A549 (cell line): ENCODE measurements at regions not wholly inside any gene's neighbourhood (a gene's known extent, or its start where the extent isn't known, plus 50 kb on each side); places are given as distances from the start of the nearest gene placed in this dataset.

Experiments used
- ATAC-seq, 2 experiments: fragments of 200-7000 bp in 1 of 2; fragments of >200 bp in 1 of 2; cut with Nextera tagmentation in 1 of 2; cut with Tn5 transposase in 1 of 2; 3 replicates each; pipeline versions ENCODE4 v1.8.0 to v1.9.1; 2018 to 2020; ENCODE audit warnings: mild to moderate bottlenecking in 1 of 2, moderate library complexity in 1 of 2
- CTCF ChIA-PET: fragments of 300-600 bp; sonication (Branson Sonifier 250); formaldehyde crosslinking; extraction: SDS; loops from one replicate; lab custom pipeline; 2021; ENCODE audit warnings: antibody characterized with exemption, inconsistent platforms; lab: Yijun Ruan, JAX
- POLR2A ChIA-PET: fragments of 350-600 bp; formaldehyde crosslinking; extraction: SDS; loops from one replicate; lab custom pipeline; 2021; ENCODE audit warnings: antibody characterized with exemption, inconsistent platforms; lab: Yijun Ruan, JAX
- DNase-seq, 2 experiments: peaks; one replicate each; pipeline versions ENCODE4 v3.0.0 to v3.0.0-alpha.2; 2011 to 2016; ENCODE audit warnings: low read depth in 1 of 2, low spot score in 1 of 2
- FAIRE-seq: peaks from 2 replicates; lab custom pipeline; 2011; peaks lifted over from hg19 to GRCh38; lab: Jason Lieb, UNC
- H3K27ac ChIP-seq, 2 experiments: fragments of >200 bp; sonication (Bioruptor Twin); formaldehyde crosslinking; 3 replicates each; pipeline ENCODE4 v1.5.1; 2016 to 2017
- H3K4me1 ChIP-seq: fragments of >200 bp; sonication (Bioruptor Twin); formaldehyde crosslinking; 3 replicates; pipeline ENCODE4 v1.6.1; 2016
- H3K4me2 ChIP-seq: fragments of >200 bp; sonication (Bioruptor Twin); formaldehyde crosslinking; 3 replicates; pipeline ENCODE4 v1.6.1; 2016
- H3K4me3 ChIP-seq: fragments of >200 bp; sonication (Bioruptor Twin); formaldehyde crosslinking; 3 replicates; pipeline ENCODE4 v1.5.1; 2016
- H3K9me3 ChIP-seq: fragments of >200 bp; sonication (Bioruptor Twin); formaldehyde crosslinking; 3 replicates; pipeline ENCODE4 v1.6.1; 2016
- ATOH8 ChIP-seq: fragments of 250-450 bp; sonication (Bioruptor Pico); IDR thresholded peaks from 2 replicates; pipeline ENCODE4 v1.5.0; 2020; ENCODE audit warnings: low read depth, mild to moderate bottlenecking, moderate library complexity
- BCL3 ChIP-seq: fragments of >200 bp; sonication (Bioruptor Twin); formaldehyde crosslinking; IDR thresholded peaks from 3 replicates; pipeline ENCODE4 v1.6.1; 2016
- CBX2 ChIP-seq: fragments of 200-600 bp; sonication (generic); IDR thresholded peaks from 2 replicates; pipeline ENCODE4 v1.6.1; 2016; ENCODE audit warnings: low read depth, mild to moderate bottlenecking, borderline replicate concordance
- CBX8 ChIP-seq: fragments of 200-600 bp; sonication (generic); IDR thresholded peaks from 2 replicates; pipeline ENCODE4 v1.6.1; 2016
- EHF ChIP-seq: fragments of 250-450 bp; sonication (Bioruptor Pico); IDR thresholded peaks from 2 replicates; pipeline ENCODE4 v1.5.0; 2020; ENCODE audit warnings: mild to moderate bottlenecking
- EP300 ChIP-seq, 2 experiments: fragments of >200 bp; sonication (Bioruptor Twin); formaldehyde crosslinking; IDR thresholded peaks; 2 replicates in 1 of 2; 3 replicates in 1 of 2; pipeline ENCODE4 v1.6.1; 2016 to 2017
- FOSL2 ChIP-seq, 2 experiments: fragments of 450-650 bp in 1 of 2; fragments of >200 bp in 1 of 2; sonication (Bioruptor Twin) in 1 of 2; formaldehyde crosslinking; IDR thresholded peaks; 2 replicates each; pipeline versions ENCODE4 v1.5.0 to v1.6.1; 2016 to 2020; ENCODE audit warnings: mild to moderate bottlenecking in 1 of 2, moderate library complexity in 1 of 2
- GATA3 ChIP-seq: IDR thresholded peaks from 2 replicates; pipeline ENCODE4 v1.6.1; 2012; ENCODE audit warnings: borderline replicate concordance
- HDAC2 ChIP-seq: fragments of 200-600 bp; sonication (generic); IDR thresholded peaks from 2 replicates; pipeline ENCODE4 v1.6.1; 2016
- HEYL ChIP-seq: fragments of 250-450 bp; sonication (Bioruptor Pico); IDR thresholded peaks from 2 replicates; pipeline ENCODE4 v1.8.0; 2021; ENCODE audit warnings: mild to moderate bottlenecking, moderate library complexity
- HOXB13 ChIP-seq: fragments of 250-450 bp; sonication (Bioruptor Pico); IDR thresholded peaks from 2 replicates; pipeline ENCODE4 v1.5.0; 2020; ENCODE audit warnings: low read depth, mild to moderate bottlenecking, moderate library complexity
- HOXB5 ChIP-seq: fragments of 250-450 bp; sonication (Bioruptor Pico); IDR thresholded peaks from 2 replicates; pipeline ENCODE4 v1.5.0; 2020; ENCODE audit warnings: mild to moderate bottlenecking, moderate library complexity
- MYC ChIP-seq: IDR thresholded peaks from 2 replicates; pipeline ENCODE4 v1.6.1; 2012; ENCODE audit warnings: mild to moderate bottlenecking, inconsistent platforms, low read length, improper control_type of control experiment, borderline replicate concordance
- PBX3 ChIP-seq: IDR thresholded peaks from 2 replicates; pipeline ENCODE4 v1.6.1; 2012
- RAD21 ChIP-seq, 2 experiments: fragments of >200 bp in 1 of 2; sonication (Bioruptor Twin) in 1 of 2; formaldehyde crosslinking in 1 of 2; IDR thresholded peaks in 1 of 2; conservative IDR thresholded peaks in 1 of 2; 2 replicates in 1 of 2; 3 replicates in 1 of 2; pipeline ENCODE4 v1.6.1; 2012 to 2018; ENCODE audit warnings: inconsistent platforms in 1 of 2
- RARB ChIP-seq: fragments of 250-450 bp; sonication (Bioruptor Pico); IDR thresholded peaks from 2 replicates; pipeline ENCODE4 v1.8.0; 2021; ENCODE audit warnings: mild to moderate bottlenecking, moderate library complexity
- RFX5 ChIP-seq: fragments of 450-650 bp; IDR thresholded peaks from 2 replicates; pipeline ENCODE4 v1.7.1; 2014; ENCODE audit warnings: antibody characterized with exemption, mild to moderate bottlenecking, moderate library complexity
- SMC3 ChIP-seq: fragments of >200 bp; sonication (Bioruptor Twin); formaldehyde crosslinking; IDR thresholded peaks from 3 replicates; pipeline ENCODE4 v1.6.1; 2018; ENCODE audit warnings: inconsistent platforms
- TP53 ChIP-seq: fragments of 250-450 bp; sonication (Bioruptor Pico); IDR thresholded peaks from 2 replicates; pipeline ENCODE4 v1.5.0; 2021; ENCODE audit warnings: mild to moderate bottlenecking, moderate library complexity
- ZNF302 ChIP-seq: fragments of 250-450 bp; sonication (Bioruptor Pico); IDR thresholded peaks from 2 replicates; pipeline ENCODE4 v1.9.0; 2021; ENCODE audit warnings: inconsistent platforms, mild to moderate bottlenecking, moderate library complexity
- ZSCAN20 ChIP-seq: fragments of 250-450 bp; sonication (Bioruptor Pico); IDR thresholded peaks from 2 replicates; pipeline ENCODE4 v1.8.0; 2022; ENCODE audit warnings: mild to moderate bottlenecking, moderate library complexity
- WGBS: methylation state at CpG from one replicate; pipeline ENCODE4 v1.1.6; 2017; ENCODE audit errors: missing lambda C conversion rate; 5-methylcytosine and 5-hydroxymethylcytosine counted together
- TF ChIP-seq, protein P1 (sequence below): IDR thresholded peaks from 2 replicates; pipeline ENCODE4 v1.6.1; 2012; ENCODE audit warnings: low read depth, borderline replicate concordance
- TF ChIP-seq, protein P2 (sequence below): fragments of 150-350 bp; IDR thresholded peaks from 2 replicates; pipeline ENCODE4 v1.6.1; 2014; ENCODE audit warnings: low read depth, mild to moderate bottlenecking, low read length

GRCh38 chr12:128088926-128089325 lies 178.0 kb upstream of the TMEM132C start:
- ChIA-PET POLR2A (no interaction called here), CTCF (no interaction called here)
- DNase-seq (no peak), FAIRE-seq (no peak), ATAC-seq (no peak)
- Histone ChIP-seq H3K4me1 (no peaks in the 10 kb centered on the region), H3K27ac (no peak overlapping the region), H3K9me3 (no peaks in the 10 kb centered on the region), H3K4me2 (no peak overlapping the region), H3K4me3 (no peak overlapping the region)
- TF ChIP-seq HDAC2 = no peak
- TF ChIP-seq BCL3 = no peak
- TF ChIP-seq, protein P1, sequence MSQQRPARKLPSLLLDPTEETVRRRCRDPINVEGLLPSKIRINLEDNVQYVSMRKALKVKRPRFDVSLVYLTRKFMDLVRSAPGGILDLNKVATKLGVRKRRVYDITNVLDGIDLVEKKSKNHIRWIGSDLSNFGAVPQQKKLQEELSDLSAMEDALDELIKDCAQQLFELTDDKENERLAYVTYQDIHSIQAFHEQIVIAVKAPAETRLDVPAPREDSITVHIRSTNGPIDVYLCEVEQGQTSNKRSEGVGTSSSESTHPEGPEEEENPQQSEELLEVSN = no peak
- TF ChIP-seq EHF (CRISPR knock-in tag) = no peak
- TF ChIP-seq EP300 (IDR thresholded peaks at IDR 0.05) = no peak
- TF ChIP-seq MYC = no peak
- TF ChIP-seq GATA3 = no peak
- no peak for TF ChIP-seq RFX5
- TF ChIP-seq FOSL2 (IDR thresholded peaks at IDR 0.05) = no peak
- no peak for TF ChIP-seq FOSL2 (CRISPR knock-in tag; IDR thresholded peaks at IDR 0.05)
- TF ChIP-seq SMC3 = no peak
- no peak for TF ChIP-seq PBX3
- no peak for TF ChIP-seq HOXB13 (CRISPR knock-in tag)
- no peak for TF ChIP-seq CBX8
- TF ChIP-seq ZSCAN20 = no peak
- TF ChIP-seq ZNF302 (CRISPR knock-in tag) = no peak

DNA sequence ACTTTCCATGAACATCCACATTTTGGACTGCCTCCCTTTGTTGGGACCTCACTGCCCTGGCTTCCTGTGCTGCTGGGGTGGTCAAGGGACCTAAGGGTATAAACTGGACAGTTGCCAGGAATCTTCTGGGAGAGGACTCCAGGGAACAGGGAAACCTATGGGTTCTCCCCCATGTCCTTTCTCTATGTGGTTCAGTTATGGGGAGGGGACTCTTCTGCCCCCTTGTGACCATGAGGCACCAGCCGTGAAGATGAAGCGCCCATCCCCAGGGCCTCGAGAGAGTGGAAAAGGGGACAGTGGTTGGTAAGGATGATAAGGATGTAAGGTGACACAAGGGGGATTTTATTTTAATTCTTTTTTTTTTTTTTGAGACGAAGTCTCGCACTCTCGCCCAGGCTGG lies 177.0 kb upstream of the TMEM132C start:
- Histone ChIP-seq H3K4me1 (no peaks in the 10 kb centered on the region), H3K9me3 (no peaks in the 10 kb centered on the region), H3K27ac (no peak overlapping the region), H3K4me2 (no peak overlapping the region), H3K4me3 (no peak overlapping the region)
- TF ChIP-seq FOSL2 (IDR thresholded peaks at IDR 0.05) (no peak), FOSL2 (CRISPR knock-in tag; IDR thresholded peaks at IDR 0.05) (no peak), ATOH8 (no peak), HOXB5 (CRISPR knock-in tag) (no peak)
- ATAC-seq (no peak), DNase-seq (no peak), FAIRE-seq (no peak)
- POLR2A ChIA-PET = no interaction called here
- CTCF ChIA-PET = interaction anchor here (0.6 to 2.0 kb wide), 2 partner anchors 21 to 1077 kb away, joined by 3 to 4 read pairs; no protein-coding TSS in a partner anchor
- WGBS = 30% methylated on average over 6 of the region's 6 CpGs

DNA sequence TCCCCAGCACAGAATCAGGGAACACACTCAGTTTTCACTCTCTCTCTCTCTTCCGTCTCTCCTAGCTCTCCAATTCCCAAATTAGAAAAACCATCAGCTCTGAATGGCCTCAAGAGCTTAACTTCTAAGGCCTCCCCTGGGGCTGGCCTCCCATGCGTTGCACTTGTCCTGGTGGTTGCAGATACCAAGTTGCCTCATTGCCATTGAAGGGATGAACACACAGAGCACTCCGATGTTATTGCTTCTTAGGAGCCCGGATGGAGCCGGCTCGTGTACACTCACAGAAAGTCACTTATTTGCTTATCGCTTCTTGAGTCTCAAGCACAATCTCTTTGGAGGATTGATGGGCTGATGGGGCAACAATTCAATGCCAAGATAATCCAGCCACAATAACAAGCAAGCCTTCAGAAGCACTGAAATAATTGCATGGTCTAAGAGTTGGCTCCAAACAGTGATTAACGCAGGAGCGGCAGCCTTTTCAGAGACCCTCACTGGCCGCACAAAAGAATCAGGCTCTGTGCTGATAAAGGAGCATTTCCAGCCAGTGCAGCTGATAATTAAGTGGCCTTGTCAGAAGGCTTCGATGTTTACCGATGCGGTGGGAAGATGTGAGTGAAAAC lies 175.8 kb upstream of the TMEM132C start:
- FAIRE-seq (no peak), DNase-seq (no peak), ATAC-seq (no peak)
- TF ChIP-seq HEYL (CRISPR knock-in tag) = no peak
- TF ChIP-seq, protein P2, sequence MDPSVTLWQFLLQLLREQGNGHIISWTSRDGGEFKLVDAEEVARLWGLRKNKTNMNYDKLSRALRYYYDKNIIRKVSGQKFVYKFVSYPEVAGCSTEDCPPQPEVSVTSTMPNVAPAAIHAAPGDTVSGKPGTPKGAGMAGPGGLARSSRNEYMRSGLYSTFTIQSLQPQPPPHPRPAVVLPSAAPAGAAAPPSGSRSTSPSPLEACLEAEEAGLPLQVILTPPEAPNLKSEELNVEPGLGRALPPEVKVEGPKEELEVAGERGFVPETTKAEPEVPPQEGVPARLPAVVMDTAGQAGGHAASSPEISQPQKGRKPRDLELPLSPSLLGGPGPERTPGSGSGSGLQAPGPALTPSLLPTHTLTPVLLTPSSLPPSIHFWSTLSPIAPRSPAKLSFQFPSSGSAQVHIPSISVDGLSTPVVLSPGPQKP = no peak
- TF ChIP-seq, protein P1 = no peak
- TF ChIP-seq TP53 (CRISPR knock-in tag) = no peak
- TF ChIP-seq RFX5 = no peak
- TF ChIP-seq RARB (CRISPR knock-in tag) = no peak
- no peak for TF ChIP-seq CBX8
- no peak for TF ChIP-seq GATA3
- TF ChIP-seq RAD21 (conservative IDR thresholded peaks at IDR 0.05 in 1 of 2, IDR thresholded peaks at IDR 0.05 in 1 of 2) = no peak
- no peak for TF ChIP-seq EHF (CRISPR knock-in tag)
- TF ChIP-seq CBX2 = no peak
- ChIA-PET POLR2A (no interaction called here), CTCF (interaction anchor here (2.0 kb wide), 1 partner anchor 22 kb away, joined by 4 read pairs; no protein-coding TSS in a partner anchor)
- 23% methylated on average over 13 of the region's 13 CpGs for WGBS
- H3K9me3 ChIP-seq = no peaks in the 10 kb centered on the region
- no peaks in the 10 kb centered on the region for H3K4me1 ChIP-seq
- H3K27ac ChIP-seq = no peak overlapping the region
- no peak overlapping the region for H3K4me3 ChIP-seq
- no peak overlapping the region for H3K4me2 ChIP-seq
